RKO (cell line): ENCODE measurements at regions not wholly inside any gene's neighbourhood (a gene's known extent, or its start where the extent isn't known, plus 50 kb on each side); places are given as distances from the start of the nearest gene placed in this dataset.

Experiments used
- DNase-seq: peaks from one replicate; pipeline ENCODE4 v3.0.0-alpha.2; 2016; ENCODE audit warnings: low spot score

- no peak for DNase-seq
Observed at GRCh38 chr15:39313881-39314280, 267.0 kb upstream of the THBS1 start.

- DNase-seq: no peak
Observed at GRCh38 chr15:39315206-39315850, 265.6 kb upstream of the THBS1 start.

GRCh38 chr15:39317225-39317624 is 263.7 kb upstream of the THBS1 start:
- DNase-seq: no peak

GRCh38 chr15:39318231-39318630 is 262.6 kb upstream of the THBS1 start:
- DNase-seq: no peak

GRCh38 chr15:39320355-39320754 is 260.5 kb upstream of the THBS1 start:
- DNase-seq: no peak

GRCh38 chr15:39320886-39321285 is 260.0 kb upstream of the THBS1 start:
- DNase-seq: no peak

GRCh38 chr15:39321977-39322376 is 258.9 kb upstream of the THBS1 start:
- no peak for DNase-seq

- no peak for DNase-seq
Observed at GRCh38 chr15:39323157-39323556, 257.7 kb upstream of the THBS1 start.

- no peak for DNase-seq
Observed at GRCh38 chr15:39323706-39324105, 257.2 kb upstream of the THBS1 start.

- no peak for DNase-seq
Observed at GRCh38 chr15:39326306-39326975, 254.4 kb upstream of the THBS1 start.

GRCh38 chr15:39327005-39327730 is 253.7 kb upstream of the THBS1 start:
- DNase-seq: no peak

GRCh38 chr15:39330061-39330460 is 250.8 kb upstream of the THBS1 start:
- no peak for DNase-seq

- no peak for DNase-seq
Observed at GRCh38 chr15:39331584-39331983, 249.3 kb upstream of the THBS1 start.

GRCh38 chr15:39332846-39333245 is 248.0 kb upstream of the THBS1 start:
- DNase-seq: no peak

GRCh38 chr15:39333393-39333792 is 247.5 kb upstream of the THBS1 start:
- DNase-seq: no peak

- no peak for DNase-seq
Observed at GRCh38 chr15:39333896-39334295, 247.0 kb upstream of the THBS1 start.

GRCh38 chr15:39336926-39337325 is 244.0 kb upstream of the THBS1 start:
- no peak for DNase-seq

GRCh38 chr15:39338251-39338650 is 242.6 kb upstream of the THBS1 start:
- no peak for DNase-seq

- DNase-seq: no peak
Observed at GRCh38 chr15:39340903-39341645, 239.8 kb upstream of the THBS1 start.

- no peak for DNase-seq
Observed at GRCh38 chr15:39344662-39345141, 236.2 kb upstream of the THBS1 start.

- DNase-seq: no peak
Observed at GRCh38 chr15:39345176-39345575, 235.7 kb upstream of the THBS1 start.

- no peak for DNase-seq
Observed at GRCh38 chr15:39347453-39347852, 233.4 kb upstream of the THBS1 start.
